ENCODE measurements at regions not wholly inside any gene's neighbourhood (a gene's known extent, or its start where the extent isn't known, plus 50 kb on each side); places are given as distances from the start of the nearest gene placed in this dataset.

GRCh38 chr13:74741732-74742131 lies 607.5 kb upstream of the KLF12 start:
- TF ChIP-seq CTCF (IDR thresholded peaks at IDR 0.05; ENCODE audit: low read depth, low read length, poor library complexity, severe bottlenecking) = no peak
- TF ChIP-seq EZH2phosphoT487 (IDR thresholded peaks at IDR 0.05; ENCODE audit: borderline replicate concordance, low read length) = no peak
